ENCODE measurements at regions not wholly inside any gene's neighbourhood (a gene's known extent, or its start where the extent isn't known, plus 50 kb on each side); places are given as distances from the start of the nearest gene placed in this dataset.
"Not testable (repeated sequence)": the region's sequence is repeated elsewhere in the genome, so short reads cannot be mapped to it uniquely, and the experiment has no call there.

- DNase-seq, result no peak
Measured at GRCh38 chr10:7026818-7027217, 384.0 kb downstream of the SFMBT2 start.

GRCh38 chr10:7025296-7025695, 385.5 kb downstream of the SFMBT2 start:
- DNase-seq, result no peak

- no peak for DNase-seq
Measured at GRCh38 chr10:7015457-7015856, 395.4 kb downstream of the SFMBT2 start.

DNA sequence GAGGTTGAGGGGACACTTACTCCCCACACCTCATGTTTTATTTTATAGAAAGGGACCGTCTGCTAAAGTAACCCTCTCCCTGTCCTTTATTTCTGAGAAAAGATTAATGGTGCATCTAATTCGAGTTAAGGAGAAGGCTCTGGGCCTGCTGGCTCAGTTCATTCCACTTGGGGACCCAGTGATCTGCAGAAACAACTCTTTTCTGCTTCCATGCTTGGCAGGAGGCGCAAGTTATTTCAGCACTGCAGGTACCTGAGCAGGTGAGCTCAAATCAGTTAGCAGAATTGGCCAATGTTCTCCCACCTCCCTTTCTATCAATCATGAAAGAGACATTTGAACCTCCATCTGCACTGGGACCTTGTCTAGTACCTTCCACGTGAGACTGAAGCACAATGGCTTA, 396.1 kb downstream of the SFMBT2 start:
- DNase-seq, result no peak

GRCh38 chr10:7011994-7012393, 398.8 kb downstream of the SFMBT2 start:
- DNase-seq, result no peak

DNA sequence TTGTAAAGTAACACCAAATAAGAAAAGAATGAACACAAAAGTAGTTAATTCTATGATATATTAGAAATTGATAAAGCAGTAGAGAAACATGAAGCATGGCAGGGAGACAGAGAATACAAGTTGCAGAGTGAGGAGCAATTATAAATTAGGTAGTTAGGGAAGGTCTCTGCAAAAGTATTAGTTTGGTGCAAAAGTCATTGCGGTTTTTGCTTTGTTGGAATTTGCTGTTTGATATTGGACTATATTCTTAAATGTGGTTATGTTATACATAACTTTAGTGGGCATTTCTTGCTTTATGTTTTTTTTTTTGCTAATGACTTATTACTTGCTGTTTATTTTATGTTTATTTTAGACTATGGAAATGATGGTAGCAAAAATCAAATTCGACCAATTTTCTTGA, 402.2 kb downstream of the SFMBT2 start:
- no peak for DNase-seq

GRCh38 chr10:7007600-7008190, 403.1 kb downstream of the SFMBT2 start:
- no peak for DNase-seq

- DNase-seq, result no peak
Measured at GRCh38 chr10:7006566-7006965, 404.3 kb downstream of the SFMBT2 start.

DNA sequence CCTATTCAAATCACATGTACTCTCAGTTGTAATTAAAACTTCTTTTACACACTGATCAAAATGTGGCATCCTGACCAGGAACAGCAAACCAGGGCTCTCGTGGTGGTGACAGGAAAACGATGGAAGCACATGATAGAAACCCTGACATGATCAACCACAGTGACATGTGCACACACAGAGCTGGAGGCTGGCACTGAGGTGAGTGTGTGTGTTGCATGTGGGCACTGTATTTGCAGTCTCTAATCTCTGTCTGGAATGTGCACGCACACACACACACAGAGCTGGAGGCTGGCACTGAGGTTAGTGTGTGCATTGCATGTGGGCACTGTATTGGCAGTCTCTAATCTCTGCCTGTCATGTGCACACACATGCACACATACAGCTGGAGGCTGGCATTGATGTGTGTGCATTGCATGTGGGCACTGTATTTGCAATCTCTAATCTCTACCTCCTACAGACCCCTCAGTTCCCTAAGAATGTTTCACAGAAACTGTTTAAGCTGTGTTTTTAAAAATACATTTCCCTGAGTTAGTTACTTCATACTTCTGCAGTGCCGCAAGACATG, 406.9 kb downstream of the SFMBT2 start:
- no peak for DNase-seq

- DNase-seq, result no peak
Measured at GRCh38 chr10:7000061-7000460, 410.8 kb downstream of the SFMBT2 start.

- DNase-seq, result no peak
Measured at GRCh38 chr10:6999232-6999925, 411.5 kb downstream of the SFMBT2 start.

- no peak for DNase-seq
Measured at GRCh38 chr10:6997509-6997908, 413.3 kb downstream of the SFMBT2 start.

DNA sequence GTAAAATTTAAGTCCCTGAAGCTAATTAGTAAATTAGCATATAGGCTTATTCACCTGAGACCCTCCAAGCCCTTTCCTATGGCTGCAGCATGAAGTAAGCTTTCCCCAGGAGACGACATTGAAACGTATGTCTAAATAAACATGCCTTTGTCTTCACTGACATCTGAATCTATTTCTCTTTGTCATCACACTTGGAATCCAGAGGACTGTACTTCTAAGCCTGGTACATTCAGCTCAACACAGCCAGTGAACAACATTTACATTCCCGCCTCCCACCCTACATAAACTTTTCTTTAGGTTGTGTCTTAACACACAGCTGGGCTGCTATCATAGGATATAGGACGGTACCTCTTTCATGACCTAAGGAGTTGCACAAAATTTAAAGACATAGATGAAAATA, 414.4 kb downstream of the SFMBT2 start:
- DNase-seq, result no peak

- no peak for DNase-seq
Measured at GRCh38 chr10:6995831-6996230, 415.0 kb downstream of the SFMBT2 start.

DNA sequence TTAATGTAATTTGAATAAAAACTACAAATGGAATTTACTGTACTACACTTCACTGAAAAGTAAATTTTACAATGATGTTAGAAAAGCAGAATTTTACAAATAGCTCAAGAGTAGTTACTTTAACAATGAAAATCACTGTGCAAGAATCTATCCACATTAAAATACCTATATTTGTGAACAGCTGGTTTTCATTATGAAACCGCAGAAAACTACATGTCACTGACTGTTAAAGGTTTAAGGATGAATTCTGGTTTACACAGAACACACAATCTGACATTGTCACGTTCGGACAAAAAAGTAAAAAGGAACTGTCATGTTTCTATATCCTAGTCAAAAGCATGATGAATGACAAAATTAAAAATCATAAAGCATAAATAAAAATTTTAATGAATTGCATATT, 415.3 kb upstream of the PRKCQ start:
- DNase-seq, result no peak

DNA sequence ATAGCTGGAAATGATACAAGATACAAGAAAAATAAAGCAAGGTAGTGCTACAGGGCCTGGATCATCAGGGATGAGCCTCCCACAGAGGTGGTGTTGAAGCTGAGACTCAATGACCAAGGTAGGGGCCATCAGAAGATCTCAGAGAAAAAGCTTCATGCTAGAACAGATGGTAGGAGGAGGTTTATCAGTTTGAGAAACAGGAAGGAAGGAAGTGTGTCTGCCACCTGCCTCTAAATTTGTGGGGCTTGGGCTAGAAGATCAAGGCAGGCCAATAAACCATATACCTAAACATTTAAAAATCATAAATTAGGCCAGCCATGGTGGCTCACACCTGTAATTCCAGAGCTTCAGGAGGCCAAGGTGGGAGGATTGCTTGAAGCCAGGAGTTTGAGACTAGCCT, 410.8 kb upstream of the PRKCQ start:
- DNase-seq, result no peak

DNA sequence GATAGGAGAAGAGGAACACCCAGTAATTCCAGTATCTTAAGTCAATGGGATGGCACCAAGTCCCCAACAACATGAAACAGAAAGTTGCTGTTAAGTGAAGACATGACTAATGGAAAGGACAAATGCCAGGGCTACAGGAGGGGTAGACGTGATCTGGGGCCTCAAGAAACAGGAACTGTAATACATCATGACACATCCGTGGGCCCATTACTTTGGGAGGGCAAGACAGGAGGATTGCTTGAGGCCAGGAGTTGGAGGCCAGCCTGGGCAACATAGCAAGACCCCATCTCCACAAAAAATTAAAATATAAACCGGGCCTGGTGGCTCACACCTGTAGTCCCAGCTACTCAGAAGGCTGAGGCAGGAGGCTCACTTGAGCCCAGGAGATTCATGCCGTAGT, 408.6 kb upstream of the PRKCQ start:
- DNase-seq, result no peak

DNA sequence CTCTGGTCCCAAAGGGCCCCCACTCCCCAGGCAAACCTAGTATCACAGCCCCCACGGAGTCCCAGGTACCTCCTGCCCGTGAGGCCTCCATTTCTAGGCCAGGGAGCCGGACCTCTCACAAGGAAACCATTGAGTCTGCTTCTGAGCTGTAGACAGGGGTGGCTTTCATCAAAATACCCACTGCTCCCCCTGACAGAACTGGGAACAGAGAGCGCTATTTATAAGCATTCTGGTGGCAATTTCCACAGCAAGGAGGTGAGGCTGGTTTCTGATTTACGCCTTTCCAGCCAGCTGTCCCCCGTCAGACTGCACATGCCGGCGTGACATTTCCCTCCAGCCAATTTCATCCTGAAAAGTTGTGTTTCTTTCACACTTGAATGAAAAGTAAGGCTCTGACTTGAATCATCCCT, 407.5 kb upstream of the PRKCQ start:
- no peak for DNase-seq

- DNase-seq, result no peak
Measured at GRCh38 chr10:6986927-6987326, 406.9 kb upstream of the PRKCQ start.

GRCh38 chr10:6985644-6986043, 405.6 kb upstream of the PRKCQ start:
- no peak for DNase-seq

DNA sequence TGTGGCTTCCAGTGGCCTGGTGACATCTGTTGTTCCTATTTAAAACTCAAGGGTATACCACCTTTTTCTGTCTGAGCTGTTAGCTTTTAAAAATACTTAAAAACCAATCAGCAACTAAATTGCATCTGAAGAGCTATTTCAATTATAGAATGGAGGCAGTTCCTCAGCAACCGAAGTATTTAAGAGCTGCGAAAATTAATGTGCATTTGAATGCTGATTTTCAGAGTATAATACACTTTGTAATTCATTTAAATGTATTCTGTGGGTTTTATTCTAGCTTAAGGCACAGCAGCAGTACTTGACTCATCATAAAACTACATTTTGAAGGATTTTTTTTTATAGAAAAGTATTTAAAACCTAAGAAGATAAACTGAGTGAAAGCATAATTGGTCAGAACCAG, 404.9 kb upstream of the PRKCQ start:
- no peak for DNase-seq

- not testable (repeated sequence) for DNase-seq
Measured at GRCh38 chr10:6984016-6984415, 403.9 kb upstream of the PRKCQ start.

- DNase-seq, result no peak
Measured at GRCh38 chr10:6980353-6980752, 400.3 kb upstream of the PRKCQ start.

GRCh38 chr10:6979371-6979770, 399.3 kb upstream of the PRKCQ start:
- DNase-seq, result no peak

DNA sequence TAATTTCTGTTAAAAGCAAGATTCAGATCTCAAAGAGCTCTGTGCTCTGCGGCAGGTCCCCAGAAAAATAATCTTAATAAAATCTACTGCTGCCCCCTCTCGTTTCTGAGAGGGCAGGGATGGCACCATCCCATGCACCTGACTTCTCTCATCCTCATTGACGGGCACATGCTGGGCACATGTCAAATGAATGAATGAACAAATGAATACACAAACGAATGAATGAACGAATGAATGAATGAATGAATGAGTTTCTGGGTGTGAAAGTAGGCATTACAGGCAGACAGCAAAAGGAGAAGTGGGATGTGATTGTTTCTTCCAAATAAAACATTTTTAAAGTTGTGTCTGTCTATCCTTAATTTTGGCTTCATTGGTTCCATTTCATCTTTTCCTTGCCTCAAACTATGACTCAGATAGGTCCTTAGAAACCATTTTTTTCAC, 398.1 kb upstream of the PRKCQ start:
- no peak for DNase-seq
